Vagina (tissue), 2 donors: ENCODE measurements at regions not wholly inside any gene's neighbourhood (a gene's known extent, or its start where the extent isn't known, plus 50 kb on each side); places are given as distances from the start of the nearest gene placed in this dataset.

Source experiments
- CTCF ChIP-seq, 3 experiments: fragments of 450-650 bp in 2 of 3; fragments of 200-600 bp in 1 of 3; sonication (generic) in 1 of 3; IDR thresholded peaks; one replicate each; pipeline ENCODE4 v1.5.1; 2017 to 2019; ENCODE audit warnings: antibody characterized with exemption in 3 of 3, mild to moderate bottlenecking in 2 of 3, moderate library complexity in 2 of 3
- POLR2AphosphoS5 ChIP-seq, 2 donors: sonication (generic); formaldehyde crosslinking; IDR thresholded peaks; one replicate each; pipeline ENCODE4 v1.9.0; 2017; ENCODE audit warnings: antibody characterized with exemption in 2 of 2, mild to moderate bottlenecking in 2 of 2, low read depth in 1 of 2; ENCODE audit not compliant: insufficient read depth in 1 of 2

DNA sequence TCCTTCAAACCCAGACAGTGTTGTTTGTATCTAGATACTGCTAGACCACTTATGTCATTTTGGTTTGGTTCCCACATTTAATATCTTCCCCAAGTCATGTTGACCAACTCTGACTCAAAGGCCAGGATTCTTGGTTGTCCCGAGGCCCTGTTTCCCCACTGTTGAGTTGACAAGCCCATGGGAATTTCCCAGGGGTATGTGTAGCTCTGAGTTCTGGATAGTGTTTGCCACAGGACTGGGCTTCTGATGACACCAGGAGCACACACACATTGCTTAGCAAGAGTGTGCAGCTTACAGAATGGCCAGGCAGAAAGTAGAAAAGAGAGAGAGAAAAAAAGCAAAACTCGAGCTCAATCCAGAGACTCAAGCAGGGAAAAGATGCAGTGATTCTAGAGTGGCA is 214.4 kb downstream of the NXNL2 start:
- TF ChIP-seq CTCF (IDR thresholded peaks at IDR 0.05) (no peak), POLR2AphosphoS5 (IDR thresholded peaks at IDR 0.05; ENCODE audit: insufficient read depth in 1 of 2, low read depth in 1 of 2) (no peak)
